HEK293 (cell line): ENCODE measurements at regions not wholly inside any gene's neighbourhood (a gene's known extent, or its start where the extent isn't known, plus 50 kb on each side); places are given as distances from the start of the nearest gene placed in this dataset.

Experiments
- CTCF ChIA-PET: fragments of 350-600 bp; formaldehyde crosslinking; extraction: SDS; loops from one replicate; lab custom pipeline; 2021; ENCODE audit warnings: antibody characterized with exemption; lab: Yijun Ruan, JAX
- POLR2A ChIA-PET: fragments of 300-600 bp; formaldehyde crosslinking; extraction: SDS; loops from one replicate; lab custom pipeline; 2020; ENCODE audit warnings: antibody characterized with exemption, inconsistent platforms; lab: Yijun Ruan, JAX
- H3K27ac ChIP-seq: fragments of 200-500 bp; sonication (Bioruptor generic); 2 replicates; pipeline ENCODE4 v1.5.1; 2014; ENCODE audit warnings: low read depth, low read length, control low read depth, inconsistent platforms; ENCODE audit errors: extremely low read depth
- H3K36me3 ChIP-seq, 2 experiments: fragments of 200-500 bp in 1 of 2; sonication (Bioruptor generic) in 1 of 2; 1 replicate in 1 of 2; 2 replicates in 1 of 2; pipeline ENCODE4 v1.5.1; 2014 to 2017; ENCODE audit warnings: inconsistent platforms in 2 of 2, low read length in 2 of 2; ENCODE audit not compliant: control insufficient read depth in 2 of 2, insufficient read depth in 1 of 2
- H3K4me1 ChIP-seq: fragments of 200-500 bp; sonication (Bioruptor generic); 2 replicates; pipeline ENCODE4 v1.5.1; 2014; ENCODE audit warnings: mild to moderate bottlenecking, low read length, inconsistent platforms; ENCODE audit not compliant: control insufficient read depth, insufficient read depth
- H3K4me3 ChIP-seq: 2 replicates; pipeline ENCODE4 v1.5.1; 2011; ENCODE audit warnings: low read depth, mild to moderate bottlenecking, control low read depth, low read length, moderate library complexity
- H3K9me3 ChIP-seq: fragments of 200-500 bp; sonication (Bioruptor generic); 2 replicates; pipeline ENCODE4 v1.5.1; 2014; ENCODE audit warnings: low read depth, low read length, inconsistent platforms; ENCODE audit not compliant: control insufficient read depth, insufficient read depth
- EGR2 ChIP-seq: fragments of 450-650 bp; formaldehyde crosslinking; IDR thresholded peaks from 2 replicates; pipeline ENCODE4 v1.5.1; 2016; ENCODE audit warnings: low read depth, missing biosample characterization, missing genetic modification characterization
- GLI4 ChIP-seq: fragments of 450-650 bp; formaldehyde crosslinking; IDR thresholded peaks from 2 replicates; pipeline ENCODE4 v1.5.1; 2016; ENCODE audit warnings: missing biosample characterization, missing genetic modification characterization
- KLF1 ChIP-seq: fragments of 450-650 bp; formaldehyde crosslinking; IDR thresholded peaks from 2 replicates; pipeline ENCODE4 v1.5.1; 2016; ENCODE audit warnings: missing biosample characterization, missing genetic modification characterization
- KLF7 ChIP-seq: fragments of 450-650 bp; formaldehyde crosslinking; IDR thresholded peaks from 2 replicates; pipeline ENCODE4 v1.5.1; 2016; ENCODE audit warnings: missing biosample characterization, missing genetic modification characterization, borderline replicate concordance
- MEIS1 ChIP-seq: sonication (generic); formaldehyde crosslinking; IDR thresholded peaks from 2 replicates; pipeline ENCODE4 v1.8.1; 2022; ENCODE audit warnings: missing genetic modification reagents, mild to moderate bottlenecking, borderline replicate concordance
- MYNN ChIP-seq: fragments of 450-650 bp; formaldehyde crosslinking; IDR thresholded peaks from 2 replicates; pipeline ENCODE4 v1.5.1; 2016; ENCODE audit warnings: missing biosample characterization, missing genetic modification characterization, borderline replicate concordance
- PATZ1 ChIP-seq: fragments of 450-650 bp; formaldehyde crosslinking; IDR thresholded peaks from 2 replicates; pipeline ENCODE4 v1.5.1; 2016; ENCODE audit warnings: missing biosample characterization, missing genetic modification characterization
- PRDM2 ChIP-seq: fragments of 450-650 bp; formaldehyde crosslinking; IDR thresholded peaks from 2 replicates; pipeline ENCODE4 v1.5.1; 2016; ENCODE audit warnings: missing biosample characterization, missing genetic modification characterization, borderline replicate concordance
- WT1 ChIP-seq: fragments of 450-650 bp; formaldehyde crosslinking; IDR thresholded peaks from 2 replicates; pipeline ENCODE4 v1.5.1; 2016; ENCODE audit warnings: missing biosample characterization, missing genetic modification characterization
- ZBTB26 ChIP-seq: fragments of 450-650 bp; formaldehyde crosslinking; optimal IDR thresholded peaks from 2 replicates; pipeline ENCODE3; 2016; ENCODE audit warnings: missing biosample characterization, mild to moderate bottlenecking, missing genetic modification characterization
- ZNF140 ChIP-seq: fragments of 450-650 bp; formaldehyde crosslinking; IDR thresholded peaks from 2 replicates; pipeline ENCODE4 v1.5.1; 2016; ENCODE audit warnings: missing biosample characterization, missing genetic modification characterization
- ZNF157 ChIP-seq: fragments of 450-650 bp; formaldehyde crosslinking; IDR thresholded peaks from 2 replicates; pipeline ENCODE4 v1.5.1; 2016; ENCODE audit warnings: missing biosample characterization, missing genetic modification characterization
- ZNF174 ChIP-seq: fragments of 450-650 bp; formaldehyde crosslinking; IDR thresholded peaks from 2 replicates; pipeline ENCODE4 v1.5.0; 2017; ENCODE audit warnings: missing biosample characterization, mild to moderate bottlenecking, missing genetic modification characterization
- ZNF211 ChIP-seq: fragments of 450-650 bp; formaldehyde crosslinking; IDR thresholded peaks from 2 replicates; pipeline ENCODE4 v1.5.1; 2016; ENCODE audit warnings: low read depth, missing biosample characterization, missing genetic modification characterization
- ZNF292 ChIP-seq: fragments of 450-650 bp; formaldehyde crosslinking; IDR thresholded peaks from 2 replicates; pipeline ENCODE4 v1.5.1; 2016; ENCODE audit warnings: low read depth, missing biosample characterization, missing genetic modification characterization, borderline replicate concordance
- ZNF585B ChIP-seq: fragments of 450-650 bp; formaldehyde crosslinking; IDR thresholded peaks from 2 replicates; pipeline ENCODE4 v1.5.1; 2016; ENCODE audit warnings: missing biosample characterization, missing genetic modification characterization
- ZNF626 ChIP-seq: fragments of 450-650 bp; sonication (Bioruptor Pico); formaldehyde crosslinking; IDR thresholded peaks from 2 replicates; pipeline ENCODE4 v1.5.1; 2018; ENCODE audit warnings: missing biosample characterization, missing genetic modification characterization, inconsistent platforms
- ZNF629 ChIP-seq: fragments of 450-650 bp; formaldehyde crosslinking; IDR thresholded peaks from 2 replicates; pipeline ENCODE4 v1.5.1; 2017; ENCODE audit warnings: missing biosample characterization, missing genetic modification characterization
- ZNF654 ChIP-seq: fragments of 450-650 bp; formaldehyde crosslinking; IDR thresholded peaks from 2 replicates; pipeline ENCODE4 v1.5.1; 2016; ENCODE audit warnings: low read depth, missing biosample characterization, missing genetic modification characterization
- ZNF670 ChIP-seq: fragments of 450-650 bp; formaldehyde crosslinking; IDR thresholded peaks from 2 replicates; pipeline ENCODE4 v1.5.1; 2016; ENCODE audit warnings: missing biosample characterization, missing genetic modification characterization, low read depth
- ZSCAN4 ChIP-seq: fragments of 450-650 bp; formaldehyde crosslinking; IDR thresholded peaks from 2 replicates; pipeline ENCODE4 v1.5.1; 2017; ENCODE audit warnings: missing biosample characterization, missing genetic modification characterization
- ZXDB ChIP-seq: fragments of 450-650 bp; formaldehyde crosslinking; IDR thresholded peaks from 2 replicates; pipeline ENCODE4 v1.5.1; 2016; ENCODE audit warnings: missing biosample characterization, missing genetic modification characterization

GRCh38 chr13:111045170-111045569, 69.9 kb upstream of the ARHGEF7 start:
- TF ChIP-seq KLF7 = no peak
- TF ChIP-seq KLF1 (tag by site-specific recombination) = no peak
- TF ChIP-seq ZNF654 = no peak
- no peak overlapping the region for H3K27ac ChIP-seq
- H3K36me3 ChIP-seq = no peaks in the 10 kb centered on the region
- ChIA-PET POLR2A (no interaction called here), CTCF (no interaction called here)
- no peaks in the 10 kb centered on the region for H3K9me3 ChIP-seq
- H3K4me3 ChIP-seq = no peak overlapping the region
- H3K4me1 ChIP-seq = no peaks in the 10 kb centered on the region

- no peak overlapping the region for H3K27ac ChIP-seq
- H3K9me3 ChIP-seq = no peaks in the 10 kb centered on the region
- no peaks in the 10 kb centered on the region for H3K36me3 ChIP-seq
- no peak overlapping the region for H3K4me3 ChIP-seq
- POLR2A ChIA-PET = no interaction called here
- no peaks in the 10 kb centered on the region for H3K4me1 ChIP-seq
- CTCF ChIA-PET = no interaction called here
- TF ChIP-seq ZNF292 = no peak
- TF ChIP-seq ZSCAN4 (tag by site-specific recombination) = peak; percentile 60
- TF ChIP-seq WT1 (tag by site-specific recombination) = no peak
- no peak for TF ChIP-seq PRDM2 (tag by site-specific recombination)
- TF ChIP-seq ZXDB (tag by site-specific recombination) = no peak
- TF ChIP-seq ZNF211 (tag by site-specific recombination) = no peak
- no peak for TF ChIP-seq EGR2
- no peak for TF ChIP-seq ZNF670
- 0 out of 2 replicates have a peak, but pooled peaks have one; percentile 18 for TF ChIP-seq GLI4 (tag by site-specific recombination)
- TF ChIP-seq ZNF629 = no peak
- TF ChIP-seq ZNF174 (tag by site-specific recombination) = no peak
- no peak for TF ChIP-seq ZNF585B
- no peak for TF ChIP-seq MYNN (tag by site-specific recombination)
- peak; percentile 8 for TF ChIP-seq ZBTB26
- TF ChIP-seq ZNF140 (tag by site-specific recombination) = no peak
- TF ChIP-seq ZNF157 (tag by site-specific recombination) = peak; percentile 84
- TF ChIP-seq ZNF626 (tag by site-specific recombination) = no peak
- TF ChIP-seq PATZ1 = no peak
- no peak for TF ChIP-seq MEIS1 (CRISPR knock-in tag)
Measured at GRCh38 chr13:111044087-111044830, 70.9 kb upstream of the ARHGEF7 start.
